GM11168 (cell line): ENCODE measurements at regions not wholly inside any gene's neighbourhood (a gene's known extent, or its start where the extent isn't known, plus 50 kb on each side); places are given as distances from the start of the nearest gene placed in this dataset.

Experiments used
- in situ Hi-C: fragments of 300-500 bp; cut with MboI; formaldehyde crosslinking; loops from one replicate; pipeline ENCODE4 v1.12.0; 2022; ENCODE audit warnings: low sequenced_read_pairs; ENCODE audit not compliant: unreplicated experiment

DNA sequence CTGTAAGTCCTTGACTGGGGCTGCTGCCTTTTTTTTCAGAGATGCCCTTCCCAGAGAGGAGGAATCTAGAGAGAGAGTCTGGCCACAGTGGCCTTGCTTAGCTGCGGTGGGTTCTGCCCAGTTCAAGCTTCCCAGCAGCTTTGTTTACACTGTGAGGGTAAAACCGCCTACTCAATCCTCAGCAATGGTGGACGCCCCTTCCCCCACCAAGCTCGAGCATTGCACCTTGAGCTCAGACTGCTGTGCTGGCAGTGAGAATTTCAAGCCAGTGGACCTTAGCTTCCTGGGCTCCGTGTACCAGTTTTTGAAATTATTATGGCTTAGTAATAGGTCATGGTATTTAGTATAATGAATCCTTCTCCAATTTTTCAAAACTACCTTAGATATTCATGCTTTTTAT is 395.4 kb downstream of the NPIPA7 start:
- in situ Hi-C loops, result no loop called here

DNA sequence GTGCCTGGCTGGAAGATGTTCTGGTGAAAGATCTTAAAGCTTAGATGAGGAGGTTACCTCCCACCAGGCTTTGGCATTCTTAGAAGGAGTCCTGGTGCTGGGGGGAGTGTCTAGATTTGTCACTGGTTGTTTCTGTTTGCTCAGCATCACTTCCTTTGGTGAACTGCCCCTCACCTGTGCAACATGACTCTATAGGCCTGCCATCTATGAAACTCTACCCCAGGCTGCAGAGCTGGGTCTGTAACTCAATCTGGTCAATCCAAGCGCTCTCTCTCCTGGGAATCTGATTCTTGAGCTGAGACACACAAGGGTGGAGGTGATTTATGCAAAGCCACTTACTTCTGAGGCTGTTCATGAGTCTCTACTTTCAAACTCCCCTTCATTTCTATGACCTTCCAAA is 399.4 kb downstream of the NPIPA7 start:
- in situ Hi-C loops, result no loop called here

DNA sequence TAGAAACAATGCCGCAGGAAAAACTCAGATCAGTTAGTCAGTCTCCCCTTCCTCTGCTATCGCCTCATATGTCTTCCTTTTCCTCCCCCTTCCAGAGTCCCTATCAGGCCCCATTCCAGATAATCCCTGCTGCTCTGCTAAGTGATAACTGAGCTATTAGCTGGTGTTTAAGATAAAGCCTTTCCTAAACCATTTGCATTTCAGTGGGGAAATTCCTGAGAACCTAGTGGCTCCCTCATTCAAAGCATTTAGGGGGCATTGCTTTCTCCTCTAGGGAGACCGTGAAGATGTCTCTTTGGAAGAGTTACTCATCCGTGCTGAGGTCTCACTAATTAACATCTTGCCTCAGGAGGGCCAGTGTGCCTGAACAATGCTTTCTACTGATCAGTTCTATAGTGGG is 401.6 kb downstream of the NPIPA7 start:
- in situ Hi-C loops, result no loop called here

DNA sequence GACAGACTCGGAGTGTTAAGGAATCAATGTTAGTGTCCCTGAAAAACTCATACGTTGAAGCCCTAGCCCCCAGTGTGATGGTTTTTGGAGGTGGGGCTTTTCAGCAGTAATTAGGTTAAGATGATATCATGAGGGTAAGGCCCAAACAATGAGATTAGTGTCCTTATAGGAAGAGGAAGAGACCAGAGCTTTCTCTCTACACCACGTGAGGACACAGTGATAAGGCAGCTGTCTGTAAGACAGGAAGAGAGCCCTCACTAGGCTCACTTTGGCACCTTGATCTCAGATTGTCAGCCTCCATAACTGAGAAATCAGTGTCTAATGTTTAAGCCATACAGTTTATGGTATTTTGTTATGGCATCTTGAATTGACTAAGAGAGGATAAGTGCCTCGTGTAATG is 403.2 kb downstream of the NPIPA7 start:
- in situ Hi-C loops, result no loop called here

DNA sequence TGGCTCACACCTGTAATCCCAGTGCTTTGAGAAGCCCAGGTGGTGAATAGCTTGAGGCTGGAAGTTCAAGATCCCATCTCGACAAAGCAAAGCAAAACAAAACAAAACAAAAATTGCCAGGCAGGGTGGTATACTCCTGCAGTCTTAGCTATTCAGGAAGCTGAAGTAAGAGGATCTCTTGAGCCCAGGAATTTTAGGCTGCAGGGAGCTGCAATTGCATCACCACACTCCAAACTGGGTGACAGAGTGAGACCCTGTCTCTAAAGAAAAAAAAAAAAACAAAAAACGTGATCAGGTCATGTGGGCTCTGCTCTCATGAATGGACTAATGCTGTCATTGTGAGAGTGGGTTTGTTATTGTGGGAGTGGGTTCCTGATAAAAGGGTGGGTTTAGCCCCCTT is 409.1 kb downstream of the NPIPA7 start:
- in situ Hi-C loops, result no loop called here

DNA sequence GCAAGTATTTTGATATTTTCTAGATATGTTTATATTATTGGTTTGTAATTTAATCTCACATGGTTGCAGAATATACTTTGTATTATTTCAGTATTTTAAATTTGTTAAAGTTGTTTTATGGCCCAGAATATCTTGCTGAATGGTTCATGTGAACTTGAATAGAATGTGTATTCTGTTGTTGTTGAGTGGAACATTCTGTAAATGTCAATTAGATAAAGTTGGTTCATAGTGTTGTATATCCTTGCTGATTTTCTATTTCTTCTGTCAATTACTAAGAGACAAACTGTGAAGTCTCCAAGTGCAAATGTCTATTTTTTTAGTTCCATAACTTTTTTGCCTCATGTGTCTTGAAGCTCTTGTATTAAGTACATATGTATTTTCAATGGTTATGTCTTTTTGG is 411.7 kb downstream of the NPIPA7 start:
- in situ Hi-C loops, result no loop called here

DNA sequence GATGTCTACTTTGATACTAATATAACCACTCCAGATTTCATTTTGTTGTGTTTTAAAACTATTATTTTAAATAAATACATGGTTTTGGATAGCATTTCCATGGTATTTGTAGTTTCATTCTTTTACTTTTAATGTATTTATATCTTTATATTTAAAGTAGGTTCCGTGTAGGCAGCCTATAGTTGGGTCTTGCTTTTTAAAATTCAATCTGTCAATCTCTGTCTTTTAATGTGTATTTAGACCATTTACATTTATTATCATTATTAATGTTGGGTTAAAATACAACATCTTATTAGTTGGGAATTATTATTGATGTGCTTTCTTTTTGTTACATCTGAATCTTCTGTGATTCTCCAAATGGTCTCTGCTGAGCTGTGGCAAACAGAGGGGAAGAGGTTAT is 412.1 kb downstream of the NPIPA7 start:
- in situ Hi-C loops, result no loop called here

DNA sequence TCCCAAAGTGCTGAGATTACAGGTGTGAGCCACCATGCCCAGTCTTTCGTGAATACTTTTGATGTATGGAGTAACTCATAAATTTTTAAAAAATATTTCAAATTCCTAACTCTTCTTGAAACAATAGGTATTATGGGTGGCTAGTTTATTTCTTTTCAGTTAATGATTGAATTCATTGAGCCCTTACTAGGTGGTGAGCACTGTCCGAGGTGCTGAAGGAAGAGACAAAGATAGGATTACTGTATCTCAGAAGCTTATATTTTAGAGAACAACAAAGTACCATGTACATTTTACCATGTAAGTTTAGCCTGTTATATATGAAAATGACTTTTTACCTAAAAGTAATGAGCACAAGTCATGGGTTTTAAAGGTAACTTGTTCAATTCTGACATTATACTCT is 418.3 kb downstream of the NPIPA7 start:
- in situ Hi-C loops, result no loop called here

DNA sequence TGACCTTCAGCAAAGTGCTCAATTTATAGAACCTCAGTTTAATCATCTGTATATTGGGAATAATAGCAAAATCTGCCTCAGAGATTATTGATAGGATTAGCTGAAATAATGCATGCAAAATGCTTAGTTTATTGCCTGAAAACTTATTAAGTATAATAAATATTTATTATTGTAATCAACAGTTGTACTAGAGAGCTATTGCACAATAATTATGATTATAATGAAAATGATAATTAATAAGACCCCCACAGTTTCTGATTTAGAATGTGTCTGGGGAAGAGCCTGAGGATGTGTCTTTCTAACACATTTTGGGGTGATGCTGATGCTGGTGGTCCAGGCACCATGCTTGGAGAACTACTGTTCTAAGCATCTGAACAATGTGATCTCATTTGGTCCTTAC is 419.6 kb downstream of the NPIPA7 start:
- in situ Hi-C loops, result no loop called here

DNA sequence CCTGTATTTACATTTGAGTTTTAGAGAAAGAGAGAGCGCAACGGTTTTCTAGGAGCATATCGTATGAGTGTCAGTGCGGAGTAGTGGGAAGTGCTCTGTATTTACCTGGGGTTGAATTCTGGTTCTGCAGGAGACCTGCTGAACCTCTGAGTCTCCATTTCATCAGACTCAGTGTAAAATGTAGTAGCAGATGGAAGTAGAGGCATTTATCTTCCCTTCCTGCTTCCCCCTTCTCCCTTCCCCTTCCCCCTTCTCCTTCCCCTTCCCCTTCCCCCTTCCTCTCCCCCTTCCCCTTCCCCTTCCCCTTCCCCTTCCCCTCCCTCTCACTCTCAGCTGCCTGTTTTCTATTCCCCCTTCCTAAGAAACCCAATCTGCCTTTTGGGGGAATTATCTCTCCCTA is 426.9 kb downstream of the NPIPA7 start:
- in situ Hi-C loops, result no loop called here

DNA sequence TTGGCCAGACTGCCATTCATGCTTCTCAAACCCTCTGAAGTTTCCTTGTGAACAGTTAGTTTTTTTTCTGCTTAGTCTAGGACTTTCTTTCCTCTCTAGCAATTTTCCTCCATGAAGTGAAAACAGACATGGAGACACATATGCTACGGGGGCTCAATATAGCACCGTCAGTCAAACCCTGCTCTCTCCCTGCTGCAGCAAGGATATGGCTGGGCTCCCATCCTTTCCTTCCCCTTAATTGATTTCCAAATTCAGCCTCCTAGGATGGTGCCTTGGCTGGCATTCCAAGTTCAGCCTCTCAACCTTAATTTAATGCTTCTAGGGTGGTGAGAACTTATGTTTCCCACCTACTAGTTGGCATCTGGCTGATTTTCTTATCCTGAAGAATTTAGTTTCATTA is 436.7 kb downstream of the NPIPA7 start:
- in situ Hi-C loops, result no loop called here

DNA sequence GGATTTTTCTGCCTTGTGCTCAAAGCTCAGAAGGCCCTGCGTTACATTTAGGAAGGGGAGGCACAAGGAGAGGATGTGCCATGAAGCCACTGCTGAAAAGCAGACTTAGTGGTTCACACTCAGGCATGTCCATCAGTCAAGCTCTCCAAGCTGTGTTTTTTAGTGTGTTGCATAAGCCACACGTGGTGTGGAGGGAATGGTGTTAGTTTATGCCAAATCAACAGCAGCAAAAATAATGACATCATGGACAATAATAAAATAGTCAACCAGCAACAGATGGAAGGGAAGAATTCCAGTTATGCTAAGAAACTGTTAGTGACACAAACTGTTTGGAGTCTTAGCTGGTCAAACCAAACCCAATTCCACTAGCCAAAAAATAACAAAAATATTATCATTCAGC is 438.3 kb downstream of the NPIPA7 start:
- in situ Hi-C loops, result no loop called here

DNA sequence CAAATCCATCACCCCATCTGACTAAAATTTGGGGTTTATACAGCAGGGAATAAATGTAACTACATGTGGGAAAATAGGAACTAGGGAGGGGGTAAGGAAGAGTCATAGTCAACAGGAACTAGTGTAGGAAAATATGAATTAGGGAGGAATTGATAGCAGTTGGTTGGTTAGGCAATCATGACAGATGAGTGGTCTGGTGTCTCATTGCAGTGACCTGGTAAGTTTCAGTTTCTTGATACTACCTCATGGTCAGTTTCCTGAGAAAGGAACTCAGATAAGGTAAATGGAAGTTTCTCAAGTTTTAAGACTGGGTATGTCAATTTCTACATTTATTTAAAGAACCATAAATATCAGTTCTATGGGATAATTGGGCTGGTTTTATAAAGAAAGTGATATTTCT is 442.3 kb downstream of the NPIPA7 start:
- in situ Hi-C loops, result no loop called here

DNA sequence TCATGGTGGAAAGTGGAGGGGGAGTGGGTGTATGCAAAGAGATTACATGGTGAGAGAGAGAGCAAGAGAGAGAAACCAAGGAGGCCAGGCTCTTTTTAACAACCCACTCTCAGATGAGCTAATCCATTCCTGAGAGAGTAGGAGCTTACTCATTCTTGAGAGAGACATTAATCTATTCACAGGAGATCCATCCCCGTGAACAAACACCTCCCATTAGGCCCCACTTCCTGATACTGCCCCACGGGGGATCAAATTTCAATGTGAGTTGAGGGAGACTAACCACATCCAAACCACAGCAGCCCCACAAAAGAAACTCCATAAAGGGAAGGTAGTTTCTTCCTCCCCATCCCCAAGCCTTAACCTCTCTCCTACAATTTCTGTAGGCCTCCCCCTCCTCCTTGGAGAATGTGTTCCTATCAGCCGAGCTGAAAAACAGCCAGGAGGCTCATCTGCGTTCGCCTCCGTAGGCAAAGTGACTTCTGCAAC is 450.0 kb downstream of the NPIPA7 start:
- in situ Hi-C loops, result no loop called here

DNA sequence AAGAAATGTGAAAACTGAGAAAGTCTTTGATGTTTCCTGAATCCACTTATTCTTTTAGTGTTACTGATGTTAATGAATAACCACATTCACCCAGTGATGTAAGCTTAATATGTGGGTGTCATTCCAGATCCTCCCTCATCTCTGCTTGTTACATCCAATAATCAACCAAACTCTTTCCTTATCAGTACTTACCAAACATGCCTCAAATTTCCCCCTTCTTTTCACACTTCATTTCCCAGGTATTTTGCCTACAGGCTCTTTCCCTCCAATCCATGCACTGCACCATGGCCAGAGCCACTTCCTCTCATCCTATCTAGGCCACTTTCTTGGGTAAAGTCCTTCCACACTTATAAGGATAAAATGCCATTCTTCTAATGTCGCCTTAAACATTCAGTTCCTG is 451.5 kb downstream of the NPIPA7 start:
- in situ Hi-C loops, result no loop called here

DNA sequence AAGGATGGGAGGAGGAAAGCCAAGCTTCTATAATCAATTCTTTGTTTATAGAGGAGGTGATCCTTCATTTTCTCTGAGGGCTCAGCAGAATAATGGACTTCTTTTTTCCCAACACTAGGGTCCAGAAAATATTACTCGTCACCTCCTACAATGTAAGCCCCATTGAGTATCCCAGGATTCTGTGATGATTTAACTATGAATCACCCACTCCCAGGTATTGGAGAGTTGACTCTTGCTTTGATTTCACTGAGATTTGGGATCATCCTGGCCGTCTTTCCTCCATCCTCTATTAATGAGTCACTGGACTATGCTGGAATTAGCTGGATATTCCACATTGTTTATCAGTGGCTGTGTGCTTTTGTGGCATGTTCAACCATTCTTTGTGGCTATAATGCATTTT is 452.0 kb downstream of the NPIPA7 start:
- in situ Hi-C loops, result no loop called here

DNA sequence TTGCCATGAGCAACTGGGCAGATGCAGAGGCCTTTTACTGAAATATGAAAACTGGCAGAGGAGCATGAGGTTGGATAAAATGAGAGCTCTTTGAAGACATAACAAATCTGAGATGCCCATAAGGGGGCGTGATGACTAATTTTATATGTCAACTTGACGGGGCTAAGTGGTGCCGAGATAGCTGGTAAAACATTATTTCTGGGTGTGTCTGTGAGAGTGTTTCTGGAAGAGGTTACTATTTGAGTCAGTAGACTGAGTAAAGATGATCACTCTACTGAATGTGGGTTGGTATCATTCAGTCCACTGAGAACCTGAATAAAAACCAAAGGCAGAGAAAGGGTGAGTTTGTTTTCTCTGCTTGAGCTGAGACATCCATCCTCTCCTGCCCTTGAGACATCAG is 454.2 kb downstream of the NPIPA7 start:
- in situ Hi-C loops, result no loop called here

DNA sequence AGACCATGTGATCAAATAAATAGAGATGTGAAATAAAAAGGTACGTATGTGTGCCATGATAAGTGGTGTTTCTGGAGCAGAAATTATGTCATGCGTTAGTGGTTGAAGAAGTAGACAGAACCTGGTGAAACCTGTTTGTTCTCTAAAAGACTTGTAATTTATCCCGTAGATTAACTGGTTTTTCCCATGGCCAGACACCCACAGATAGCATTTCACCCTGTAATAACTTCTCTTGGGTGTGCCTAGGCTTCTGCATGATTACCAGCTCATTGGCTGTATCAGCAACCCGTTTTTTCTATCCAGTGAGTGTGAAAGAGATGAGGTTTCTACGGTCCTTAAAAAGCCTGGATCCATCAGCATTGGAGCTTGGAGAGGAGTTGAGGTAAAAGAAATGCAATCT is 471.3 kb downstream of the NPIPA7 start:
- in situ Hi-C loops, result loop anchor here (25.0 kb wide), 1 partner anchor 312 kb away; no protein-coding TSS in a partner anchor

DNA sequence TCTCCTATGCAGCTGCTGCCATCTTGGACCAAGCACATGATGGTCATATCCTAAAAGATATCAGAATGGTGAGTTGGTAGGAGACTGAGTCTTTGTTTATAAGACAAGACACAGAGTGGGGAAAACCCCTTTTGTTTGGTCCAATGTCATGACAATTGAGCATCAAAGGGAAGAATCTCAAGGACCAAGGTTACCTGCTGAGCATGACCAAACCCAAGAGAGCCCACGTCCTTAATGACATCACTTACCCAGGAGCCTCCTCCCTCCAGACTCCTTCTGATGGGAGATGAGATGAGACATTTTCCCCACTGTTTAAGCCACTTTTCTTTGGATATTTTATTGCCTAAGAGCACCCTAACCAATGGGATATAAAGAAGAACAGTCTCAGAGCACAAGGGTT is 478.1 kb downstream of the NPIPA7 start:
- in situ Hi-C loops, result loop anchor here (25.0 kb wide), 1 partner anchor 305 kb away; no protein-coding TSS in a partner anchor

DNA sequence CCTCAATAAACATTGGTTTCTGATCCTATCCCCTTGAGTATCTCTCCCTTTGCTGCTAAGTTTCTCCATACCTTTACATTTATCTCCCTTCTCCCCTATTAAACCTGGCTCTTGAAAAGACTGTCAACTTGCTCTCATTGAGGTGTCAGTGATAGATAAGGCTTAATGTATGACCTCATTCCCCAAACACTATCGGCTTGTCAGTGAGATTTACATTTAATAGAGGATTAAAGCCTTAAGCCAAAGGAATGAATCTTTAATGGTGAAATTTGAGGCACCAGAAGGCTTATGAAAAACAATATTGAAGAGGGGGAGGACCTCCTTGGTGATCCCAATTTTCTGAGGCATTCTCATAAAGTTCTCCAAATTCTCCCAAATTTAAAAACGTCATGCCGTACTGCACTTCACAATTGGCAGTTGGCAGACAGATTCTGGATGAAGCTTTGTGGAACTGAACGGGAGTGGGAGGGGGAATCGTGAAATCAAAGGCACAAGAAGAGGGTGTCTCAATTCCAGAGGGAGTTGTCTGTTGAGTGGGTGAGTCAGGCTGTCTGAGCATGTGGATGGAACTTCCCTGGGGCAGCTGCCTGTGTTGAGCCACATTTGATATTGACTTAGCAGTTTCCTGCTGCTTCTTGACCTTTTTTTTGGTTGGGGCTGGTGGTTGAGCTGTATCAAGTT is 478.8 kb downstream of the NPIPA7 start:
- in situ Hi-C loops, result loop anchor here (25.0 kb wide), 1 partner anchor 305 kb away; no protein-coding TSS in a partner anchor

DNA sequence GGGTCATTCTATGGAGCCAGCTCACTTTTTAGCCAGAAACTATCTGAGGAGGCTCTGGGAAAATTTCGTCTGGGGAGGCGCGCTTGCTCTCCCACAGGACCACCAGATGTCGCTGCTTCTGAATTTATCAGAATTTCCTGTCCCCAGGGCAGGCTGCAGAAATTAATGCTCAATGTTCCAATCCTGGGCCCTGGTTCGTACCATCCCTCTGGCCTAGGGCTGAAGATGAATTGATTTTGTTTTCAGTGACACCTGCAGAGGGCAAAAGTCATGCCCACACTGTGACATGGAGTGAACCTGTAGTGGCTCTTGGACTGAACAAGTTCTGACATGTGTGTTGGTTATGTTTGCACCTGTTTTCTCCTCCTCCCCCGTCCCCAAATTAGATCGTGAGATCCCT is 482.6 kb downstream of the NPIPA7 start:
- in situ Hi-C loops, result loop anchor here (25.0 kb wide), 1 partner anchor 301 kb away; no protein-coding TSS in a partner anchor

DNA sequence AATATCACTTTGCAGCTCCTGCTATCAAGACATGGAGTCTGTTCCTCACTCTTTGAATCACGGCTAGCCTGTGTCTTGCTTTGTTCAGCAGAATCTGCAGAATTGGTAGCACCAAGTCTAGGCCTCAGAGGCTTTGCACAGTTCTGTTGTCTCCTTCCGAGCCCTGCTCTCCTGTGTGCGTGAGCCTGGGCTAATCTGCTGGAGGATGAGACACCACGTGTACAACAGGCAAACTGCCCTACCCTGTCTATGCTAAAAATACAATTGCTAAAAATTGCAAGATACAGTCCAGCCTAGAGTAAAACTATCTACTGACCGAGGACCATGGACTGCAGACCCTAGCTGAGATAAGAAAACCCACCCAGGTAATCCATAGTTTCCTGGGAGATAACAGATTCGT is 484.7 kb downstream of the NPIPA7 start:
- in situ Hi-C loops, result loop anchor here (25.0 kb wide), 1 partner anchor 299 kb away; no protein-coding TSS in a partner anchor
